Mesothelial cell of epicardium (in vitro differentiated cells): ENCODE measurements at regions not wholly inside any gene's neighbourhood (a gene's known extent, or its start where the extent isn't known, plus 50 kb on each side); places are given as distances from the start of the nearest gene placed in this dataset.

Experiments used
- DNase-seq, 2 experiments: peaks; one replicate each; pipeline ENCODE4 v3.0.0; 2021; ENCODE audit warnings: low spot score in 2 of 2; ENCODE audit not compliant: unreplicated experiment in 2 of 2
- H3K27ac Mint-ChIP-seq: 2 replicates; pipeline ENCODE4 v1.8.0; 2021; ENCODE audit warnings: mixed read lengths
- H3K27me3 Mint-ChIP-seq: 2 replicates; pipeline ENCODE4 v1.8.0; 2021; ENCODE audit warnings: low read depth, mixed read lengths
- H3K36me3 Mint-ChIP-seq: 2 replicates; pipeline ENCODE4 v1.8.0; 2021; ENCODE audit warnings: mixed read lengths
- H3K4me1 Mint-ChIP-seq: 2 replicates; pipeline ENCODE4 v1.8.0; 2021; ENCODE audit warnings: mixed read lengths
- H3K4me3 Mint-ChIP-seq: 2 replicates; pipeline ENCODE4 v1.8.0; 2021; ENCODE audit warnings: mild to moderate bottlenecking, moderate library complexity, mixed read lengths
- H3K9me3 Mint-ChIP-seq: 2 replicates; pipeline ENCODE4 v1.8.0; 2021; ENCODE audit warnings: mixed read lengths
- CTCF ChIP-seq: fragments of 200-600 bp; sonication (generic); IDR thresholded peaks from one replicate; pipeline ENCODE4 v1.5.0; 2021; ENCODE audit warnings: antibody characterized with exemption; ENCODE audit not compliant: unreplicated experiment

GRCh38 chr10:123303581-123304337 lies 149.6 kb downstream of the BUB3 start:
- TF ChIP-seq CTCF = no peak
- H3K27ac Mint-ChIP-seq = no peak overlapping the region
- H3K9me3 Mint-ChIP-seq = peaks cover 6% of the 10 kb centered on the region
- no peaks in the 10 kb centered on the region for H3K4me1 Mint-ChIP-seq
- H3K4me3 Mint-ChIP-seq = no peak overlapping the region
- no peak for DNase-seq
- H3K27me3 Mint-ChIP-seq = peaks cover 25% of the 10 kb centered on the region
- H3K36me3 Mint-ChIP-seq = no peaks in the 10 kb centered on the region

- H3K27ac Mint-ChIP-seq = no peak overlapping the region
- H3K4me1 Mint-ChIP-seq = no peaks in the 10 kb centered on the region
- H3K9me3 Mint-ChIP-seq = peaks cover 6% of the 10 kb centered on the region
- no peak overlapping the region for H3K4me3 Mint-ChIP-seq
- peaks cover 25% of the 10 kb centered on the region for H3K27me3 Mint-ChIP-seq
- no peak for TF ChIP-seq CTCF
- H3K36me3 Mint-ChIP-seq = no peaks in the 10 kb centered on the region
- DNase-seq = no peak
Measured at GRCh38 chr10:123305671-123306070, 151.5 kb downstream of the BUB3 start.

GRCh38 chr10:123306290-123306689 lies 152.1 kb downstream of the BUB3 start:
- Mint-ChIP-seq H3K4me1 (no peaks in the 10 kb centered on the region), H3K9me3 (peaks cover 6% of the 10 kb centered on the region), H3K27me3 (peaks cover 25% of the 10 kb centered on the region), H3K27ac (no peak overlapping the region), H3K4me3 (no peak overlapping the region), H3K36me3 (no peaks in the 10 kb centered on the region)
- no peak for DNase-seq
- TF ChIP-seq CTCF = no peak

- Mint-ChIP-seq H3K36me3 (no peaks in the 10 kb centered on the region), H3K4me1 (no peaks in the 10 kb centered on the region), H3K9me3 (no peaks in the 10 kb centered on the region), H3K4me3 (no peak overlapping the region), H3K27ac (no peak overlapping the region), H3K27me3 (peaks cover 23% of the 10 kb centered on the region)
- no peak for TF ChIP-seq CTCF
- no peak for DNase-seq
Measured at GRCh38 chr10:123309731-123310130, 155.5 kb downstream of the BUB3 start.

- H3K27ac Mint-ChIP-seq = no peak overlapping the region
- no peak for DNase-seq
- peaks cover 1% of the 10 kb centered on the region for H3K27me3 Mint-ChIP-seq
- no peaks in the 10 kb centered on the region for H3K9me3 Mint-ChIP-seq
- H3K36me3 Mint-ChIP-seq = no peaks in the 10 kb centered on the region
- no peak overlapping the region for H3K4me3 Mint-ChIP-seq
- TF ChIP-seq CTCF = no peak
- no peaks in the 10 kb centered on the region for H3K4me1 Mint-ChIP-seq
Measured at GRCh38 chr10:123316776-123317175, 162.6 kb downstream of the BUB3 start.
